ENCODE measurements at regions not wholly inside any gene's neighbourhood (a gene's known extent, or its start where the extent isn't known, plus 50 kb on each side); places are given as distances from the start of the nearest gene placed in this dataset.

- H3K9ac ChIP-seq (ENCODE audit: low read length) = no peak overlapping the region
- H3K36me3 ChIP-seq (replicated peaks; ENCODE audit: insufficient read depth, low read length) = no peaks in the 10 kb centered on the region
- TF ChIP-seq EZH2phosphoT487 (IDR thresholded peaks at IDR 0.05; ENCODE audit: low read length) (no peak), EZH2 (optimal IDR thresholded peaks at IDR 0.05; ENCODE audit: low read depth, low read length) (no peak)
- TF ChIP-seq, protein P1, sequence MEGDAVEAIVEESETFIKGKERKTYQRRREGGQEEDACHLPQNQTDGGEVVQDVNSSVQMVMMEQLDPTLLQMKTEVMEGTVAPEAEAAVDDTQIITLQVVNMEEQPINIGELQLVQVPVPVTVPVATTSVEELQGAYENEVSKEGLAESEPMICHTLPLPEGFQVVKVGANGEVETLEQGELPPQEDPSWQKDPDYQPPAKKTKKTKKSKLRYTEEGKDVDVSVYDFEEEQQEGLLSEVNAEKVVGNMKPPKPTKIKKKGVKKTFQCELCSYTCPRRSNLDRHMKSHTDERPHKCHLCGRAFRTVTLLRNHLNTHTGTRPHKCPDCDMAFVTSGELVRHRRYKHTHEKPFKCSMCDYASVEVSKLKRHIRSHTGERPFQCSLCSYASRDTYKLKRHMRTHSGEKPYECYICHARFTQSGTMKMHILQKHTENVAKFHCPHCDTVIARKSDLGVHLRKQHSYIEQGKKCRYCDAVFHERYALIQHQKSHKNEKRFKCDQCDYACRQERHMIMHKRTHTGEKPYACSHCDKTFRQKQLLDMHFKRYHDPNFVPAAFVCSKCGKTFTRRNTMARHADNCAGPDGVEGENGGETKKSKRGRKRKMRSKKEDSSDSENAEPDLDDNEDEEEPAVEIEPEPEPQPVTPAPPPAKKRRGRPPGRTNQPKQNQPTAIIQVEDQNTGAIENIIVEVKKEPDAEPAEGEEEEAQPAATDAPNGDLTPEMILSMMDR (IDR thresholded peaks at IDR 0.05; ENCODE audit: low read length) = no peak
- peaks cover 9% of the 10 kb centered on the region for H3F3A ChIP-seq (ENCODE audit: insufficient read depth, low read length)
- DNase-seq = no peak
- H3K4me3 ChIP-seq (ENCODE audit: low read length) = no peak overlapping the region
- no peak overlapping the region for H3K4me2 ChIP-seq (ENCODE audit: low read depth, low read length)
- no peaks in the 10 kb centered on the region for H4K20me1 ChIP-seq (ENCODE audit: insufficient read depth, low read length)
- no peaks in the 10 kb centered on the region for H3K79me2 ChIP-seq (ENCODE audit: low read length)
- no peak overlapping the region for H2AFZ ChIP-seq (ENCODE audit: low read length)
- H3K9me3 ChIP-seq (replicated peaks; ENCODE audit: insufficient read depth, low read length) = no peaks in the 10 kb centered on the region
- H3K4me1 ChIP-seq (ENCODE audit: low read length) = peaks cover 33% of the 10 kb centered on the region
- H3K27ac ChIP-seq (ENCODE audit: low read length) = no peak overlapping the region
- H3K27me3 ChIP-seq (replicated peaks; ENCODE audit: insufficient read depth, low read length) = no peaks in the 10 kb centered on the region
- H3K9me2 ChIP-seq (replicated peaks; ENCODE audit: insufficient read depth, low read length) = no peaks in the 10 kb centered on the region
Observed at GRCh38 chr5:159507661-159508060, 177.4 kb upstream of the IL12B start.

GRCh38 chr5:159508344-159508743 is 178.1 kb upstream of the IL12B start:
- H3K4me2 ChIP-seq (ENCODE audit: low read depth, low read length) = no peak overlapping the region
- H3K9ac ChIP-seq (ENCODE audit: low read length) = no peak overlapping the region
- H2AFZ ChIP-seq (ENCODE audit: low read length) = no peak overlapping the region
- no peak for DNase-seq
- no peaks in the 10 kb centered on the region for H3K27me3 ChIP-seq (replicated peaks; ENCODE audit: insufficient read depth, low read length)
- no peaks in the 10 kb centered on the region for H4K20me1 ChIP-seq (ENCODE audit: insufficient read depth, low read length)
- H3K9me2 ChIP-seq (replicated peaks; ENCODE audit: insufficient read depth, low read length) = no peaks in the 10 kb centered on the region
- no peak overlapping the region for H3K4me3 ChIP-seq (ENCODE audit: low read length)
- H3K36me3 ChIP-seq (replicated peaks; ENCODE audit: insufficient read depth, low read length) = no peaks in the 10 kb centered on the region
- peaks cover 33% of the 10 kb centered on the region for H3K4me1 ChIP-seq (ENCODE audit: low read length)
- H3K79me2 ChIP-seq (ENCODE audit: low read length) = no peaks in the 10 kb centered on the region
- peaks cover 9% of the 10 kb centered on the region for H3F3A ChIP-seq (ENCODE audit: insufficient read depth, low read length)
- no peak for TF ChIP-seq EZH2phosphoT487 (IDR thresholded peaks at IDR 0.05; ENCODE audit: low read length)
- no peak for TF ChIP-seq EZH2 (optimal IDR thresholded peaks at IDR 0.05; ENCODE audit: low read depth, low read length)
- TF ChIP-seq, protein P1 (IDR thresholded peaks at IDR 0.05; ENCODE audit: low read length) = no peak
- no peaks in the 10 kb centered on the region for H3K9me3 ChIP-seq (replicated peaks; ENCODE audit: insufficient read depth, low read length)
- no peak overlapping the region for H3K27ac ChIP-seq (ENCODE audit: low read length)

GRCh38 chr5:159509002-159509660 is 178.8 kb upstream of the IL12B start:
- no peak for TF ChIP-seq EZH2 (optimal IDR thresholded peaks at IDR 0.05; ENCODE audit: low read depth, low read length)
- Histone ChIP-seq H3K4me2 (ENCODE audit: low read depth, low read length) (no peak overlapping the region), H3K9me3 (replicated peaks; ENCODE audit: insufficient read depth, low read length) (no peaks in the 10 kb centered on the region), H3K27ac (ENCODE audit: low read length) (no peak overlapping the region), H3F3A (ENCODE audit: insufficient read depth, low read length) (peaks cover 9% of the 10 kb centered on the region), H3K4me1 (ENCODE audit: low read length) (peaks cover 25% of the 10 kb centered on the region), H3K9me2 (replicated peaks; ENCODE audit: insufficient read depth, low read length) (no peaks in the 10 kb centered on the region), H3K9ac (ENCODE audit: low read length) (no peak overlapping the region), H3K79me2 (ENCODE audit: low read length) (no peaks in the 10 kb centered on the region), H2AFZ (ENCODE audit: low read length) (no peak overlapping the region), H3K27me3 (replicated peaks; ENCODE audit: insufficient read depth, low read length) (no peaks in the 10 kb centered on the region), H3K4me3 (ENCODE audit: low read length) (no peak overlapping the region), H3K36me3 (replicated peaks; ENCODE audit: insufficient read depth, low read length) (no peaks in the 10 kb centered on the region), H4K20me1 (ENCODE audit: insufficient read depth, low read length) (no peaks in the 10 kb centered on the region)
- no peak for DNase-seq

- H3F3A ChIP-seq (ENCODE audit: insufficient read depth, low read length) = no peaks in the 10 kb centered on the region
- peaks cover 15% of the 10 kb centered on the region for H3K4me1 ChIP-seq (ENCODE audit: low read length)
- H3K9ac ChIP-seq (ENCODE audit: low read length) = no peak overlapping the region
- H3K79me2 ChIP-seq (ENCODE audit: low read length) = no peaks in the 10 kb centered on the region
- DNase-seq = no peak
- H3K36me3 ChIP-seq (replicated peaks; ENCODE audit: insufficient read depth, low read length) = no peaks in the 10 kb centered on the region
- no peaks in the 10 kb centered on the region for H3K9me3 ChIP-seq (replicated peaks; ENCODE audit: insufficient read depth, low read length)
- no peak overlapping the region for H2AFZ ChIP-seq (ENCODE audit: low read length)
- no peaks in the 10 kb centered on the region for H3K9me2 ChIP-seq (replicated peaks; ENCODE audit: insufficient read depth, low read length)
- H3K4me3 ChIP-seq (ENCODE audit: low read length) = no peak overlapping the region
- H4K20me1 ChIP-seq (ENCODE audit: insufficient read depth, low read length) = no peaks in the 10 kb centered on the region
- no peaks in the 10 kb centered on the region for H3K27me3 ChIP-seq (replicated peaks; ENCODE audit: insufficient read depth, low read length)
- TF ChIP-seq, protein P1 (IDR thresholded peaks at IDR 0.05; ENCODE audit: low read length) = no peak
- TF ChIP-seq EZH2 (optimal IDR thresholded peaks at IDR 0.05; ENCODE audit: low read depth, low read length) = no peak
- TF ChIP-seq EZH2phosphoT487 (IDR thresholded peaks at IDR 0.05; ENCODE audit: low read length) = no peak
- no peak overlapping the region for H3K4me2 ChIP-seq (ENCODE audit: low read depth, low read length)
- no peak overlapping the region for H3K27ac ChIP-seq (ENCODE audit: low read length)
Observed at GRCh38 chr5:159510282-159510681, 180.0 kb upstream of the IL12B start.
